HEK293 (cell line): ENCODE measurements at regions not wholly inside any gene's neighbourhood (a gene's known extent, or its start where the extent isn't known, plus 50 kb on each side); places are given as distances from the start of the nearest gene placed in this dataset.

Source experiments
- CTCF ChIA-PET: fragments of 350-600 bp; formaldehyde crosslinking; extraction: SDS; loops from one replicate; lab custom pipeline; 2021; ENCODE audit warnings: antibody characterized with exemption; lab: Yijun Ruan, JAX
- POLR2A ChIA-PET: fragments of 300-600 bp; formaldehyde crosslinking; extraction: SDS; loops from one replicate; lab custom pipeline; 2020; ENCODE audit warnings: antibody characterized with exemption, inconsistent platforms; lab: Yijun Ruan, JAX
- H3K27ac ChIP-seq: fragments of 200-500 bp; sonication (Bioruptor generic); 2 replicates; pipeline ENCODE4 v1.5.1; 2014; ENCODE audit warnings: low read depth, low read length, control low read depth, inconsistent platforms; ENCODE audit errors: extremely low read depth
- H3K36me3 ChIP-seq, 2 experiments: fragments of 200-500 bp in 1 of 2; sonication (Bioruptor generic) in 1 of 2; 1 replicate in 1 of 2; 2 replicates in 1 of 2; pipeline ENCODE4 v1.5.1; 2014 to 2017; ENCODE audit warnings: inconsistent platforms in 2 of 2, low read length in 2 of 2; ENCODE audit not compliant: control insufficient read depth in 2 of 2, insufficient read depth in 1 of 2
- H3K4me1 ChIP-seq: fragments of 200-500 bp; sonication (Bioruptor generic); 2 replicates; pipeline ENCODE4 v1.5.1; 2014; ENCODE audit warnings: mild to moderate bottlenecking, low read length, inconsistent platforms; ENCODE audit not compliant: control insufficient read depth, insufficient read depth
- H3K4me3 ChIP-seq: 2 replicates; pipeline ENCODE4 v1.5.1; 2011; ENCODE audit warnings: low read depth, mild to moderate bottlenecking, control low read depth, low read length, moderate library complexity
- H3K9me3 ChIP-seq: fragments of 200-500 bp; sonication (Bioruptor generic); 2 replicates; pipeline ENCODE4 v1.5.1; 2014; ENCODE audit warnings: low read depth, low read length, inconsistent platforms; ENCODE audit not compliant: control insufficient read depth, insufficient read depth
- KLF10 ChIP-seq: fragments of 450-650 bp; IDR thresholded peaks from 2 replicates; pipeline ENCODE4 v1.5.1; 2018; ENCODE audit warnings: missing biosample characterization, mild to moderate bottlenecking, missing genetic modification characterization
- KLF16 ChIP-seq: fragments of 450-650 bp; formaldehyde crosslinking; IDR thresholded peaks from 2 replicates; pipeline ENCODE4 v1.5.1; 2017; ENCODE audit warnings: missing biosample characterization, missing genetic modification characterization
- KLF9 ChIP-seq: fragments of 450-650 bp; formaldehyde crosslinking; IDR thresholded peaks from 2 replicates; pipeline ENCODE4 v1.5.1; 2016; ENCODE audit warnings: missing biosample characterization, missing genetic modification characterization, low read depth
- MEIS1 ChIP-seq: sonication (generic); formaldehyde crosslinking; IDR thresholded peaks from 2 replicates; pipeline ENCODE4 v1.8.1; 2022; ENCODE audit warnings: missing genetic modification reagents, mild to moderate bottlenecking, borderline replicate concordance
- PRDM1 ChIP-seq: fragments of 450-650 bp; formaldehyde crosslinking; IDR thresholded peaks from 2 replicates; pipeline ENCODE4; 2016; ENCODE audit warnings: missing biosample characterization, missing genetic modification characterization
- SETDB1 ChIP-seq: IDR thresholded peaks from one replicate; pipeline ENCODE4 v1.6.1; 2017; ENCODE audit warnings: mild to moderate bottlenecking, low read length, moderate library complexity, mixed read lengths; ENCODE audit not compliant: insufficient read length
- TSHZ1 ChIP-seq: fragments of 450-650 bp; formaldehyde crosslinking; IDR thresholded peaks from 2 replicates; pipeline ENCODE4 v1.5.1; 2016; ENCODE audit warnings: missing biosample characterization, missing genetic modification characterization, borderline replicate concordance
- YY1 ChIP-seq: fragments of 450-650 bp; formaldehyde crosslinking; IDR thresholded peaks from 2 replicates; pipeline ENCODE4 v1.5.1; 2018; ENCODE audit warnings: missing biosample characterization, missing genetic modification characterization
- ZBTB8A ChIP-seq: fragments of 450-650 bp; formaldehyde crosslinking; IDR thresholded peaks from 2 replicates; pipeline ENCODE4 v1.5.1; 2016; ENCODE audit warnings: missing biosample characterization, missing genetic modification characterization
- ZFHX2 ChIP-seq: fragments of 450-650 bp; formaldehyde crosslinking; conservative IDR thresholded peaks from 2 replicates; pipeline ENCODE4 v1.5.1; 2016; ENCODE audit warnings: missing biosample characterization, missing genetic modification characterization
- ZFP37 ChIP-seq: fragments of 450-650 bp; formaldehyde crosslinking; IDR thresholded peaks from 2 replicates; pipeline ENCODE4 v1.5.1; 2016; ENCODE audit warnings: missing biosample characterization, missing genetic modification characterization
- ZNF10 ChIP-seq: fragments of 450-650 bp; formaldehyde crosslinking; IDR thresholded peaks from 2 replicates; pipeline ENCODE4 v1.5.1; 2017; ENCODE audit warnings: missing biosample characterization, missing genetic modification characterization
- ZNF112 ChIP-seq: fragments of 450-650 bp; formaldehyde crosslinking; IDR thresholded peaks from 2 replicates; pipeline ENCODE4 v1.5.0; 2017; ENCODE audit warnings: missing biosample characterization, missing genetic modification characterization
- ZNF138 ChIP-seq: fragments of 450-650 bp; formaldehyde crosslinking; IDR thresholded peaks from 2 replicates; pipeline ENCODE4 v1.5.1; 2016; ENCODE audit warnings: missing biosample characterization, missing genetic modification characterization, borderline replicate concordance
- ZNF155 ChIP-seq: fragments of 450-650 bp; formaldehyde crosslinking; IDR thresholded peaks from 2 replicates; pipeline ENCODE4 v1.5.1; 2016; ENCODE audit warnings: missing biosample characterization, missing genetic modification characterization
- ZNF211 ChIP-seq: fragments of 450-650 bp; formaldehyde crosslinking; IDR thresholded peaks from 2 replicates; pipeline ENCODE4 v1.5.1; 2016; ENCODE audit warnings: low read depth, missing biosample characterization, missing genetic modification characterization
- ZNF521 ChIP-seq: fragments of 450-650 bp; formaldehyde crosslinking; IDR thresholded peaks from 2 replicates; pipeline ENCODE4 v1.5.1; 2017; ENCODE audit warnings: missing biosample characterization, mild to moderate bottlenecking, missing genetic modification characterization
- ZNF548 ChIP-seq: fragments of 450-650 bp; formaldehyde crosslinking; IDR thresholded peaks from 2 replicates; pipeline ENCODE4 v1.5.1; 2016; ENCODE audit warnings: missing biosample characterization, missing genetic modification characterization
- ZNF626 ChIP-seq: fragments of 450-650 bp; sonication (Bioruptor Pico); formaldehyde crosslinking; IDR thresholded peaks from 2 replicates; pipeline ENCODE4 v1.5.1; 2018; ENCODE audit warnings: missing biosample characterization, missing genetic modification characterization, inconsistent platforms
- ZSCAN23 ChIP-seq: fragments of 450-650 bp; formaldehyde crosslinking; IDR thresholded peaks from 2 replicates; pipeline ENCODE4 v1.5.1; 2016; ENCODE audit warnings: missing biosample characterization, missing genetic modification characterization
- TF ChIP-seq, protein P1 (sequence below): fragments of 450-650 bp; formaldehyde crosslinking; IDR thresholded peaks from 2 replicates; pipeline ENCODE4 v1.5.1; 2016; ENCODE audit warnings: missing biosample characterization, missing genetic modification characterization
- TF ChIP-seq, protein P2 (sequence below): fragments of 450-650 bp; formaldehyde crosslinking; IDR thresholded peaks from 2 replicates; pipeline ENCODE4 v1.5.1; 2016; ENCODE audit warnings: missing biosample characterization, missing genetic modification characterization

- TF ChIP-seq, protein P1, sequence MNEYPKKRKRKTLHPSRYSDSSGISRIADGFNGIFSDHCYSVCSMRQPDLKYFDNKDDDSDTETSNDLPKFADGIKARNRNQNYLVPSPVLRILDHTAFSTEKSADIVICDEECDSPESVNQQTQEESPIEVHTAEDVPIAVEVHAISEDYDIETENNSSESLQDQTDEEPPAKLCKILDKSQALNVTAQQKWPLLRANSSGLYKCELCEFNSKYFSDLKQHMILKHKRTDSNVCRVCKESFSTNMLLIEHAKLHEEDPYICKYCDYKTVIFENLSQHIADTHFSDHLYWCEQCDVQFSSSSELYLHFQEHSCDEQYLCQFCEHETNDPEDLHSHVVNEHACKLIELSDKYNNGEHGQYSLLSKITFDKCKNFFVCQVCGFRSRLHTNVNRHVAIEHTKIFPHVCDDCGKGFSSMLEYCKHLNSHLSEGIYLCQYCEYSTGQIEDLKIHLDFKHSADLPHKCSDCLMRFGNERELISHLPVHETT (tag by site-specific recombination), result no peak
- TF ChIP-seq ZNF10 (tag by site-specific recombination), result no peak
Measured at GRCh38 chr11:109166441-109166840, 255.5 kb upstream of the C11orf87 start (continued).

DNA sequence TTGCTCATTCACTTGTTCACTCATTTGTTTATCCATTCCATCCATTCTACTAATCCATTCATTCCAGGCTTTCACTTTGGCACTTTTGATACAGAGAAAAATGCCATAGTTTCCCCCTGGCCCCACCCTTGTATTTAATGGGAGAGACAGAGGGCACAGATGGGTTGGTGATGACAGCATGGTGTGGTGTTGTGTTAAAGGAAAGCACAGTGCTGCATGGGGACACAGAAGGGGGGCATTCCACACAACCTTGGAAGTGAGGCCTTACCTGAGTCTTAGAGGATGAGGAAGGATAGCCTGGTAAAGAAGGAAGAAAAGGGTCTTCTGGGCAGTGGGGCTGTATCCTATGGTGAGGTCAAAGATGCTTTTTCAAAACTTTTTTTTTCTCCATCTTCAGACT, 248.5 kb upstream of the C11orf87 start:
- TF ChIP-seq ZFP37 (tag by site-specific recombination) (no peak), ZNF155 (tag by site-specific recombination) (no peak), KLF16 (no peak), ZFHX2 (tag by site-specific recombination) (no peak)
- Histone ChIP-seq H3K9me3 (no peaks in the 10 kb centered on the region), H3K36me3 (no peaks in the 10 kb centered on the region), H3K4me3 (no peak overlapping the region), H3K27ac (no peak overlapping the region), H3K4me1 (no peaks in the 10 kb centered on the region)
- ChIA-PET CTCF (no interaction called here), POLR2A (no interaction called here)

DNA sequence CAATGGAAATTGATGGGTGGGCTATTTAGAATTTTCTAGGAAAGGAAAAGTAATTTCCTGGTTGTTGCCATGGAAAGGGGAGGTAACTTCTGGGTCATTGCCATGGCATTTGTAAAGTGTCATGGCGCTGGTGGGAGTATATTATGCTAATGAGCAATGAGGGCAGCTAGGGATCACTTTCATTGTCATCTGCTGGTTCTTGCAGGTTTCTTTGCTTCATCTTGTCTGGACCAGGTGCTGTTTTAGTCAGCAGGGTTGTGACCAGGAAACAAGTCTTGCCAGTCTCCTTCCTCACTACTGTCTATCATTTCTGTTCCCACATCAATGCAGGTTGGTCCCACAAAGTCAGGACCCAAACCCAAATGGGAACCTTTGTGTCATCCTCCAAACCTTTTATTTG, 237.6 kb upstream of the C11orf87 start:
- ChIA-PET CTCF (no interaction called here), POLR2A (no interaction called here)
- H3K27ac ChIP-seq, result no peak overlapping the region
- no peaks in the 10 kb centered on the region for H3K36me3 ChIP-seq
- no peak overlapping the region for H3K4me3 ChIP-seq
- H3K4me1 ChIP-seq, result no peaks in the 10 kb centered on the region
- no peaks in the 10 kb centered on the region for H3K9me3 ChIP-seq
- no peak for TF ChIP-seq ZNF112 (tag by site-specific recombination)

DNA sequence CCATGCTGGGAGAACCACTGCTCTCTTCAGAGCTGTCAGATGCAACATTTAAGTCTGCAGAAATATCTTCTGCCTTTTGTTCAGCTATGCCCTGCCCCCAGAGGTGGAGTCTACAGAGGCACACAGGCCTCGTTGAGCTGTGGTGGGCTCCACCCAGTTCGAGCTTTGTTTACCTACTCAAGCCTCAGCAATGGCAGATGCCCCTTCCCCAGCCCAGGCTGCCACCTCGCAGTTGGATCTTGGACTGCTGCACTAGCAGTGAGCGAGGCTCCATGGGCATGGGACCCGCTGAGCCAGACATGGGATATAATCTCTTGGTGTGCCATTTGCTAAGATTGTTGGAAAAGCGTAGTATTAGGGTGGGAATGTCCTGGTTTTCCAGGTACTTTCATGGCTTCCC, 229.1 kb upstream of the C11orf87 start:
- Histone ChIP-seq H3K9me3 (no peaks in the 10 kb centered on the region), H3K27ac (no peak overlapping the region), H3K4me3 (no peak overlapping the region), H3K36me3 (no peaks in the 10 kb centered on the region), H3K4me1 (no peaks in the 10 kb centered on the region)
- TF ChIP-seq KLF9 (tag by site-specific recombination) (no peak), YY1 (tag by site-specific recombination) (no peak), ZNF138 (tag by site-specific recombination) (no peak), ZNF548 (tag by site-specific recombination) (no peak), KLF10 (no peak), TSHZ1 (tag by site-specific recombination) (no peak), ZNF211 (no peak), ZSCAN23 (tag by site-specific recombination) (no peak), ZBTB8A (tag by site-specific recombination) (no peak), MEIS1 (CRISPR knock-in tag) (no peak), ZNF521 (tag by site-specific recombination) (no peak), ZNF626 (tag by site-specific recombination) (no peak), SETDB1 (no peak), PRDM1 (no peak)
- TF ChIP-seq, protein P2, sequence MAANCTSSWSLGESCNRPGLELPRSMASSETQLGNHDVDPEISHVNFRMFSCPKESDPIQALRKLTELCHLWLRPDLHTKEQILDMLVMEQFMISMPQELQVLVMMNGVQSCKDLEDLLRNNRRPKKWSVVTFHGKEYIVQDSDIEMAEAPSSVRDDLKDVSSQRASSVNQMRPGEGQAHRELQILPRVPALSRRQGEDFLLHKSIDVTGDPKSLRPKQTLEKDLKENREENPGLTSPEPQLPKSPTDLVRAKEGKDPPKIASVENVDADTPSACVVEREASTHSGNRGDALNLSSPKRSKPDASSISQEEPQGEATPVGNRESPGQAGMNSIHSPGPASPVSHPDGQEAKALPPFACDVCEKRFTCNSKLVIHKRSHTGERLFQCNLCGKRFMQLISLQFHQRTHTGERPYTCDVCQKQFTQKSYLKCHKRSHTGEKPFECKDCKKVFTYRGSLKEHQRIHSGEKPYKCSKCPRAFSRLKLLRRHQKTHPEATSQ (tag by site-specific recombination), result no peak
- POLR2A ChIA-PET, result no interaction called here
- CTCF ChIA-PET, result interaction anchor here (0.6 kb wide), 1 partner anchor 392 kb away, joined by 3 read pairs; no protein-coding TSS in a partner anchor
